ENCODE measurements at regions not wholly inside any gene's neighbourhood (a gene's known extent, or its start where the extent isn't known, plus 50 kb on each side); places are given as distances from the start of the nearest gene placed in this dataset.
"Not testable (repeated sequence)": the region's sequence is repeated elsewhere in the genome, so short reads cannot be mapped to it uniquely, and the experiment has no call there.

DNA sequence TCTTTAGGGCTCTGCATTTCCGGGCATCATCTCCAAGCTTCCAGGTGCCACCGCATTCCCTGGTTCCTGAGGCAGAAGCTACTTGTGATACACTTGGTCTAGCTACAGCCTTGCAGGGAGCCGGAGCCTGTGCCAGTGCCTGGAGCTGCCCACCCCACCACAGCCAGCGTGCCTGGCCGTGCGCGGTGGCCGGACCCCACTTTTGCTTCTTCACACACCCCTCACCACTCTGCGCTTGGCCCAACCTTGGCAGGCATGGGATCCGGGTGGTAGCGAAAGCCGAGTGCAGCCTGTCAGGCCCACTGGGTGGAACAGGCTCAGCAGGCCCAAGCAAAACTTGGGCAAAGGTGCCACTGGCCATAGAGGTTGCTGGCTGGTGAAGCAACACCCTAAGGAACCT lies 823.7 kb downstream of the GLUD2 start:
- peak in 1 of 2 donors; percentile 20 for DNase-seq
- 91 to 100% methylated on average over 3 to 12 of the region's 12 CpGs for WGBS, 2 donors
- TF ChIP-seq, protein P1, sequence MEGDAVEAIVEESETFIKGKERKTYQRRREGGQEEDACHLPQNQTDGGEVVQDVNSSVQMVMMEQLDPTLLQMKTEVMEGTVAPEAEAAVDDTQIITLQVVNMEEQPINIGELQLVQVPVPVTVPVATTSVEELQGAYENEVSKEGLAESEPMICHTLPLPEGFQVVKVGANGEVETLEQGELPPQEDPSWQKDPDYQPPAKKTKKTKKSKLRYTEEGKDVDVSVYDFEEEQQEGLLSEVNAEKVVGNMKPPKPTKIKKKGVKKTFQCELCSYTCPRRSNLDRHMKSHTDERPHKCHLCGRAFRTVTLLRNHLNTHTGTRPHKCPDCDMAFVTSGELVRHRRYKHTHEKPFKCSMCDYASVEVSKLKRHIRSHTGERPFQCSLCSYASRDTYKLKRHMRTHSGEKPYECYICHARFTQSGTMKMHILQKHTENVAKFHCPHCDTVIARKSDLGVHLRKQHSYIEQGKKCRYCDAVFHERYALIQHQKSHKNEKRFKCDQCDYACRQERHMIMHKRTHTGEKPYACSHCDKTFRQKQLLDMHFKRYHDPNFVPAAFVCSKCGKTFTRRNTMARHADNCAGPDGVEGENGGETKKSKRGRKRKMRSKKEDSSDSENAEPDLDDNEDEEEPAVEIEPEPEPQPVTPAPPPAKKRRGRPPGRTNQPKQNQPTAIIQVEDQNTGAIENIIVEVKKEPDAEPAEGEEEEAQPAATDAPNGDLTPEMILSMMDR (IDR thresholded peaks at IDR 0.05) = no peak
- TF ChIP-seq EP300 (IDR thresholded peaks at IDR 0.05) (no peak), POLR2AphosphoS5 (IDR thresholded peaks at IDR 0.05) (no peak), POLR2A (IDR thresholded peaks at IDR 0.05) (no peak)
- Histone ChIP-seq H3K4me1 (no peaks in the 10 kb centered on the region), H3K4me3 (no peak overlapping the region), H3K27ac (no peak overlapping the region), H3K36me3 (no peaks in the 10 kb centered on the region), H3K9me3 (no peaks in the 10 kb centered on the region), H3K27me3 (no peaks in the 10 kb centered on the region)
- ATAC-seq (ENCODE audit: low FRiP score in 2 of 2) = peak in 1 of 2 donors; percentile 26

DNA sequence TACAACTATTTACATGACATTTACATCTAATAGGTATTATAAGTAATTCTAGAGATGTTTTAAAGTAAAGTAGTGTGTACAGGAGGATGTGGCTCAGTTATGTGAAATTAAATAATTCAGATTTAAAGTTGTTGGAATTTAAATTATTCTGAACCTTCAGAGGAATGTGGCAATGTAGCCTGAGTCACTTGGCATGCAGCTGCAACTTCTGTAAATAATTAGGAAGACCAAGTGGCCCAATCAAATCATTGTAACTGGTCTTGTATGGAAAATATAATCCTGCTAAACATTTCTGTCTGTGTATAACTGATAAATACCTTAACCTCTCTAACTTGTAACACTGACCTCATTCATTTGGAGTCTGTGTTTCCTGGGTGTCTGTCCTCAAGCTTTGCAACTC lies 828.9 kb downstream of the GLUD2 start:
- TF ChIP-seq POLR2AphosphoS5 (IDR thresholded peaks at IDR 0.05) (no peak), POLR2A (IDR thresholded peaks at IDR 0.05) (no peak), EP300 (IDR thresholded peaks at IDR 0.05) (no peak)
- TF ChIP-seq, protein P1 (IDR thresholded peaks at IDR 0.05) = no peak
- Histone ChIP-seq H3K27me3 (no peaks in the 10 kb centered on the region), H3K4me3 (no peak overlapping the region), H3K4me1 (no peaks in the 10 kb centered on the region), H3K9me3 (no peaks in the 10 kb centered on the region), H3K27ac (no peak overlapping the region), H3K36me3 (no peaks in the 10 kb centered on the region)
- DNase-seq (no peak), ATAC-seq (ENCODE audit: low FRiP score in 2 of 2) (no peak)

DNA sequence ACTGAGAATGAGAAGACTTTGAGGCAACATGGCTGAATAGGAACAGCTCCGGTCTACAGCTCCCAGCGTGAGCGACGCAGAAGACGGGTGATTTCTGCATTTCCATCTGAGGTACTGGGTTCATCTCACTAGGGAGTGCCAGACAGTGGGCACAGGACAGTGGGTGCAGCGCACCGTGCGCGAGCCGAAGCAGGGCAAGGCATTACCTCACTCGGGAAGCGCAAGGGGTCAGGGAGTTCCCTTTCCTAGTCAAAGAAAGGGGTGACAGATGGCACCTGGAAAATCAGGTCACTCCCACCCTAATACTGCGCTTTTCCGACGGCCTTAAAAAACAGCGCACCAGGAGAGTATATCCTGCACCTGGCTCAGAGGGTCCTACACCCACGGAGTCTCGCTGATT lies 829.9 kb downstream of the GLUD2 start:
- peak in 1 of 2 donors; percentile 13 for DNase-seq
- not testable (repeated sequence) for H3K36me3 ChIP-seq; H3K27ac ChIP-seq; H3K4me3 ChIP-seq; ATAC-seq (ENCODE audit: low FRiP score in 2 of 2); H3K4me1 ChIP-seq; H3K9me3 ChIP-seq; H3K27me3 ChIP-seq
- 87 to 88% methylated on average over 5 to 18 of the region's 18 CpGs for WGBS, 2 donors

DNA sequence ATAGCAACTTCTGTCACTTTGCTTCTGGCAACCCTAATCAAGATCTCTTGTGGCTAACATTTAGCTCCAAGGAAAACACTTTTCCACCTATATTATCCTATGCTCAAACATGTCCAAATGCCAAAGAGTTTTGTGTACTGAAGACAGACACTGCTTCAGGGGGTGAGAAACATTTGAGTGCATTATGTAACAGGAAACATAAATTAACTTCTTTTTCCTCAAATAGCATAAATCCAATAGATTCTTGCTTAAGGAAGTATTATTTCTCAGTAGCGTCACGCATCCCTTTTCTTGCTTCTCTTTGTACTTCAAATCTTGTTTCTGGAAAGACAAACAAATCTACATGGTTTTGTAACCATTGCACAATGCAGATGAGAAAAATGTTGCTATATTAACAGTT lies 839.1 kb downstream of the GLUD2 start:
- no peak for TF ChIP-seq POLR2AphosphoS5 (IDR thresholded peaks at IDR 0.05)
- no peak for TF ChIP-seq EP300 (IDR thresholded peaks at IDR 0.05)
- TF ChIP-seq, protein P1 (IDR thresholded peaks at IDR 0.05) = no peak
- no peak for TF ChIP-seq POLR2A (IDR thresholded peaks at IDR 0.05)
- 52 to 61% methylated on average over 2 of the region's 2 CpGs for WGBS, 2 donors
- no peaks in the 10 kb centered on the region for H3K27me3 ChIP-seq
- no peak overlapping the region for H3K27ac ChIP-seq
- H3K4me1 ChIP-seq = no peaks in the 10 kb centered on the region
- DNase-seq (no peak), ATAC-seq (ENCODE audit: low FRiP score in 2 of 2) (no peak)
- no peak overlapping the region for H3K4me3 ChIP-seq
- H3K9me3 ChIP-seq = no peaks in the 10 kb centered on the region
- H3K36me3 ChIP-seq = no peaks in the 10 kb centered on the region

DNA sequence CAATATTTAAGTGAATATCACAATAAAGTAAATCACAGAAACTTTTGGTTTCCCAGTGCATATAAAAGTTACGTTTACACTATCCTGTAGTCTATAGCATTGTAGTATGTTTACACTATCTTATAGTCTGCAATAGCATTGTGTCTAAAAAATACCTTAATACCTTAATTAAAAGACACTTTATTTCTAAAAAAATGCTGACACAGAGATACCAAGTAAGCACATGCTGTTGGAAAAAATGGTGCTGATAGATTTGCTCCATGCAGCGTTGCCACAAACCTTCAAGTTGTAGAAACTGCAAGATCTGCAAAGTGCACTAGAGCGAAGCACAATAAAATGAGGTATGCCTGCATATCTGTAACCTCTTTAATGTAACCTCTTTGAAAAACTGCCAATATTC lies 847.3 kb downstream of the GLUD2 start:
- H3K9me3 ChIP-seq = no peaks in the 10 kb centered on the region
- H3K27ac ChIP-seq = no peak overlapping the region
- ATAC-seq (ENCODE audit: low FRiP score in 2 of 2) = no peak
- no peaks in the 10 kb centered on the region for H3K27me3 ChIP-seq
- H3K4me3 ChIP-seq = no peak overlapping the region
- H3K36me3 ChIP-seq = no peaks in the 10 kb centered on the region
- no peak for TF ChIP-seq EP300 (IDR thresholded peaks at IDR 0.05)
- no peak for TF ChIP-seq POLR2A (IDR thresholded peaks at IDR 0.05)
- no peak for TF ChIP-seq POLR2AphosphoS5 (IDR thresholded peaks at IDR 0.05)
- TF ChIP-seq, protein P1 (IDR thresholded peaks at IDR 0.05) = no peak
- no peak for DNase-seq
- WGBS, 2 donors = 85 to 90% methylated on average over 3 of the region's 3 CpGs
- no peaks in the 10 kb centered on the region for H3K4me1 ChIP-seq
